C4-2B (cell line): ENCODE measurements at regions not wholly inside any gene's neighbourhood (a gene's known extent, or its start where the extent isn't known, plus 50 kb on each side); places are given as distances from the start of the nearest gene placed in this dataset.

ENCODE experiments used
- H3K27ac ChIP-seq: fragments of 450-650 bp; 2 replicates; pipeline ENCODE4 v1.5.1; 2017
- ZFX ChIP-seq: fragments of 450-650 bp; IDR thresholded peaks from 2 replicates; pipeline ENCODE4 v1.6.1; 2017
- TF ChIP-seq, protein P1 (sequence below): fragments of 450-650 bp; conservative IDR thresholded peaks from 2 replicates; pipeline ENCODE4 v1.5.1; 2017; ENCODE audit warnings: mild to moderate bottlenecking

- peak overlapping the region; percentile 16; the same call in 1 of the 2 replicates for H3K27ac ChIP-seq
- TF ChIP-seq, protein P1, sequence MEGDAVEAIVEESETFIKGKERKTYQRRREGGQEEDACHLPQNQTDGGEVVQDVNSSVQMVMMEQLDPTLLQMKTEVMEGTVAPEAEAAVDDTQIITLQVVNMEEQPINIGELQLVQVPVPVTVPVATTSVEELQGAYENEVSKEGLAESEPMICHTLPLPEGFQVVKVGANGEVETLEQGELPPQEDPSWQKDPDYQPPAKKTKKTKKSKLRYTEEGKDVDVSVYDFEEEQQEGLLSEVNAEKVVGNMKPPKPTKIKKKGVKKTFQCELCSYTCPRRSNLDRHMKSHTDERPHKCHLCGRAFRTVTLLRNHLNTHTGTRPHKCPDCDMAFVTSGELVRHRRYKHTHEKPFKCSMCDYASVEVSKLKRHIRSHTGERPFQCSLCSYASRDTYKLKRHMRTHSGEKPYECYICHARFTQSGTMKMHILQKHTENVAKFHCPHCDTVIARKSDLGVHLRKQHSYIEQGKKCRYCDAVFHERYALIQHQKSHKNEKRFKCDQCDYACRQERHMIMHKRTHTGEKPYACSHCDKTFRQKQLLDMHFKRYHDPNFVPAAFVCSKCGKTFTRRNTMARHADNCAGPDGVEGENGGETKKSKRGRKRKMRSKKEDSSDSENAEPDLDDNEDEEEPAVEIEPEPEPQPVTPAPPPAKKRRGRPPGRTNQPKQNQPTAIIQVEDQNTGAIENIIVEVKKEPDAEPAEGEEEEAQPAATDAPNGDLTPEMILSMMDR: no peak
- no peak for TF ChIP-seq ZFX
Observed at GRCh38 chr14:104299993-104300761, 161.8 kb downstream of the KIF26A start.

- no peak for TF ChIP-seq ZFX
- TF ChIP-seq, protein P1: no peak
- no peak overlapping the region for H3K27ac ChIP-seq
Observed at GRCh38 chr14:104301731-104302460, 163.5 kb downstream of the KIF26A start.

DNA sequence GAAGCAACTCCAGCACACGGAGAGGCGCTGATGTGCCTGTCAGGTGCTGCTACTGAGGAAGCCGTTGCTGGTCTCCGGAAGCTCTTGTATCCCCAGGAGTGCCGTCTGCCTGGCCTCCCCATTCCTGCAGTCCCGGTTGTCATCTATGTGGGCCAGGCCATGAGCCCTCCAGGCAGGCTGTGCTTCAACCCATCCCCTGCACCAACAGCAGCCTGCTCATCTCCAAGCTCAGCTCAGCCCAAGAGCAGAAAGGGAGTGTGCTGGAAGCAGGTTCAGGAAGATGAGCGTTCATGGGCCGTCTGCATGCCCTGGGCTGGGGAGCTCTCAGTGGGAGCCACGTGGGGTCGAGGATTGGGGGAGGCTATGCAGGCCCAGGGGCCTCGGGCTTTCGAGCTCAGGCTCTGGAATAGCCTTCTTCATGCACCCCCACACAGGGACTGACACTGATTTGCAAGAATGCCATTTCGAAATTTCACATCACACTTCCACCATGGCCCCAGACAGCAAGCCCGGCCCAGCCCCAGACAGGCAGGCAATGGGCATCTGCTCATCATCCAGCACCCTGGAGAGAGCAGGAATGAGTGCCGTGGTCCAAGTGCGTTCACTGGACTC lies 164.5 kb downstream of the KIF26A start:
- no peak overlapping the region for H3K27ac ChIP-seq

GRCh38 chr14:104303705-104304425 lies 165.5 kb downstream of the KIF26A start:
- H3K27ac ChIP-seq: no peak overlapping the region
- TF ChIP-seq, protein P1: no peak
- TF ChIP-seq ZFX: no peak

More for the DNA sequence above, 164.5 kb downstream of the KIF26A start:
- no peak for TF ChIP-seq ZFX
- TF ChIP-seq, protein P1: no peak

- no peak for TF ChIP-seq ZFX
- TF ChIP-seq, protein P1: no peak
- H3K27ac ChIP-seq: no peak overlapping the region
Observed at GRCh38 chr14:104304451-104305351, 166.3 kb downstream of the KIF26A start.
